Upper lobe of right lung (tissue), 1 donor: ENCODE measurements at regions not wholly inside any gene's neighbourhood (a gene's known extent, or its start where the extent isn't known, plus 50 kb on each side); places are given as distances from the start of the nearest gene placed in this dataset.

Experiments
- ATAC-seq: fragments of 200-7000 bp; cut with Tn5 transposase; one replicate; pipeline ENCODE4 v1.9.1; 2020; ENCODE audit warnings: mild to moderate bottlenecking, moderate library complexity
- DNase-seq: peaks from one replicate; pipeline ENCODE4 v3.0.0-alpha.2; 2020
- H3K27ac ChIP-seq: fragments of 200-600 bp; one replicate; pipeline ENCODE4 v1.8.0; 2022
- H3K27me3 ChIP-seq: fragments of 200-600 bp; one replicate; pipeline ENCODE4 v1.8.0; 2022; ENCODE audit warnings: mild to moderate bottlenecking
- H3K36me3 ChIP-seq: fragments of 200-600 bp; one replicate; pipeline ENCODE4 v1.8.0; 2022
- H3K4me1 ChIP-seq: fragments of 200-600 bp; one replicate; pipeline ENCODE4 v1.8.0; 2022
- H3K4me3 ChIP-seq: fragments of 200-600 bp; one replicate; pipeline ENCODE4 v1.8.0; 2022; ENCODE audit warnings: mild to moderate bottlenecking
- H3K9me3 ChIP-seq: fragments of 200-600 bp; one replicate; pipeline ENCODE4 v1.8.0; 2022
- CTCF ChIP-seq: fragments of 200-600 bp; IDR thresholded peaks from one replicate; pipeline ENCODE4 v1.8.0; 2022; ENCODE audit warnings: antibody characterized with exemption
- intact Hi-C: fragments of 100-400 bp; cut with DNase I; formaldehyde crosslinking; loops from one replicate; pipeline ENCODE4 v1.11.0; 2022
- donor health status: DM: no; HTN: yes; CAD: no; lungs with severe emphysema.

- Histone ChIP-seq H3K9me3 (no peaks in the 10 kb centered on the region), H3K27me3 (no peaks in the 10 kb centered on the region), H3K27ac (no peak overlapping the region), H3K4me3 (no peak overlapping the region), H3K4me1 (no peaks in the 10 kb centered on the region), H3K36me3 (no peaks in the 10 kb centered on the region)
- TF ChIP-seq CTCF = no peak
- no peak for ATAC-seq
- no peak for DNase-seq
- intact Hi-C loops = no loop called here
Observed at GRCh38 chr2:19833978-19834377, 67.8 kb downstream of the TTC32 start.

- Histone ChIP-seq H3K36me3 (no peaks in the 10 kb centered on the region), H3K4me3 (no peak overlapping the region), H3K4me1 (no peaks in the 10 kb centered on the region), H3K9me3 (no peaks in the 10 kb centered on the region), H3K27ac (no peak overlapping the region), H3K27me3 (no peaks in the 10 kb centered on the region)
- no peak for DNase-seq
- intact Hi-C loops = no loop called here
- no peak for ATAC-seq
- TF ChIP-seq CTCF = no peak
Observed at GRCh38 chr2:19829672-19830071, 72.1 kb downstream of the TTC32 start.

- no peak overlapping the region for H3K27ac ChIP-seq
- intact Hi-C loops = no loop called here
- H3K9me3 ChIP-seq = no peaks in the 10 kb centered on the region
- H3K36me3 ChIP-seq = no peaks in the 10 kb centered on the region
- DNase-seq (no peak), ATAC-seq (no peak)
- no peaks in the 10 kb centered on the region for H3K4me1 ChIP-seq
- H3K27me3 ChIP-seq = no peaks in the 10 kb centered on the region
- H3K4me3 ChIP-seq = no peak overlapping the region
- TF ChIP-seq CTCF = no peak
Observed at GRCh38 chr2:19826874-19827273, 74.9 kb downstream of the TTC32 start.

GRCh38 chr2:19823507-19823906 lies 78.3 kb downstream of the TTC32 start:
- TF ChIP-seq CTCF = no peak
- H3K4me1 ChIP-seq = no peaks in the 10 kb centered on the region
- no peaks in the 10 kb centered on the region for H3K9me3 ChIP-seq
- no peak overlapping the region for H3K27ac ChIP-seq
- ATAC-seq (no peak), DNase-seq (no peak)
- intact Hi-C loops = no loop called here
- H3K27me3 ChIP-seq = no peaks in the 10 kb centered on the region
- H3K4me3 ChIP-seq = no peak overlapping the region
- no peaks in the 10 kb centered on the region for H3K36me3 ChIP-seq

- H3K27me3 ChIP-seq = no peaks in the 10 kb centered on the region
- DNase-seq = no peak
- ATAC-seq = no peak
Observed at GRCh38 chr2:19819097-19820065, 82.4 kb downstream of the TTC32 start.

More at GRCh38 chr2:19819097-19820065, 82.4 kb downstream of the TTC32 start:
- TF ChIP-seq CTCF = no peak
- Histone ChIP-seq H3K27ac (no peak overlapping the region), H3K4me1 (no peaks in the 10 kb centered on the region), H3K9me3 (no peaks in the 10 kb centered on the region), H3K36me3 (no peaks in the 10 kb centered on the region), H3K4me3 (no peak overlapping the region)
- intact Hi-C loops = no loop called here
